Fibroblast of mammary gland (primary cell): ENCODE measurements at regions not wholly inside any gene's neighbourhood (a gene's known extent, or its start where the extent isn't known, plus 50 kb on each side); places are given as distances from the start of the nearest gene placed in this dataset.

Experiments used
- DNase-seq: peaks from one replicate; pipeline ENCODE4 v3.0.0-alpha.2; 2010; ENCODE audit warnings: low read depth
- H3K4me3 ChIP-seq: 2 replicates; pipeline ENCODE4 v1.5.1; 2011; ENCODE audit warnings: low read depth, mild to moderate bottlenecking, low read length, moderate library complexity; ENCODE audit not compliant: control insufficient read depth
- CTCF ChIP-seq: conservative IDR thresholded peaks from 2 replicates; pipeline ENCODE4 v1.5.1; 2011; ENCODE audit warnings: low read depth, low read length, inconsistent platforms; ENCODE audit not compliant: control insufficient read depth, insufficient read depth

- no peak for DNase-seq
- no peak for TF ChIP-seq CTCF
- no peak overlapping the region for H3K4me3 ChIP-seq
Measured at GRCh38 chr3:165378761-165379160, 182.6 kb upstream of the SLITRK3 start.

GRCh38 chr3:165359005-165359404 is 162.8 kb upstream of the SLITRK3 start:
- DNase-seq, result no peak
- H3K4me3 ChIP-seq, result no peak overlapping the region
- no peak for TF ChIP-seq CTCF

GRCh38 chr3:165355316-165355715 is 159.1 kb upstream of the SLITRK3 start:
- H3K4me3 ChIP-seq, result no peak overlapping the region
- no peak for TF ChIP-seq CTCF
- DNase-seq, result no peak

- DNase-seq, result no peak
- TF ChIP-seq CTCF, result no peak
- no peak overlapping the region for H3K4me3 ChIP-seq
Measured at GRCh38 chr3:165347526-165347925, 151.3 kb upstream of the SLITRK3 start.

- no peak overlapping the region for H3K4me3 ChIP-seq
- no peak for TF ChIP-seq CTCF
- DNase-seq, result no peak
Measured at GRCh38 chr3:165346503-165346902, 150.3 kb upstream of the SLITRK3 start.

- H3K4me3 ChIP-seq, result no peak overlapping the region
- no peak for TF ChIP-seq CTCF
- no peak for DNase-seq
Measured at GRCh38 chr3:165343185-165343584, 147.0 kb upstream of the SLITRK3 start.

- TF ChIP-seq CTCF, result peak; percentile 26
- DNase-seq, result peak; percentile 28
- no peak overlapping the region for H3K4me3 ChIP-seq
Measured at GRCh38 chr3:165339753-165340152, 143.6 kb upstream of the SLITRK3 start.
